Subcutaneous abdominal adipose tissue (tissue), 5 donors: ENCODE measurements at regions not wholly inside any gene's neighbourhood (a gene's known extent, or its start where the extent isn't known, plus 50 kb on each side); places are given as distances from the start of the nearest gene placed in this dataset.

Experiments used
- H3K27ac ChIP-seq: one replicate; pipeline ENCODE4 v1.7.0; 2013; ENCODE audit warnings: low read depth, mild to moderate bottlenecking, inconsistent platforms, low read length, moderate library complexity
- H3K27me3 ChIP-seq, 5 donors: one replicate each; pipeline ENCODE4 v1.7.0; 2013; ENCODE audit warnings: low read length in 5 of 5, inconsistent platforms in 1 of 5; ENCODE audit not compliant: control insufficient read depth in 5 of 5, insufficient read depth in 4 of 5
- H3K36me3 ChIP-seq, 5 donors: one replicate each; pipeline ENCODE4 v1.7.0; 2013; ENCODE audit warnings: low read length in 5 of 5; ENCODE audit not compliant: control insufficient read depth in 5 of 5, insufficient read depth in 5 of 5
- H3K4me1 ChIP-seq, 5 donors: one replicate each; pipeline ENCODE4 v1.7.0; 2013; ENCODE audit warnings: low read length in 5 of 5, mild to moderate bottlenecking in 3 of 5, moderate library complexity in 1 of 5; ENCODE audit not compliant: control insufficient read depth in 5 of 5, insufficient read depth in 5 of 5
- H3K4me3 ChIP-seq, 5 donors: one replicate each; pipeline ENCODE4 v1.7.0; 2013; ENCODE audit warnings: low read length in 5 of 5, low read depth in 1 of 5
- H3K9ac ChIP-seq, 5 donors: one replicate each; pipeline ENCODE4 v1.7.0; 2013; ENCODE audit warnings: low read length in 5 of 5, mild to moderate bottlenecking in 4 of 5, moderate library complexity in 3 of 5
- H3K9me3 ChIP-seq, 5 donors: one replicate each; pipeline ENCODE4 v1.7.0; 2013; ENCODE audit warnings: low read length in 5 of 5; ENCODE audit not compliant: control insufficient read depth in 5 of 5
- donor health status: healthy.
- donor health status: healthy.
- donor health status: healthy.
- donor health status: healthy.
- donor health status: healthy.

DNA sequence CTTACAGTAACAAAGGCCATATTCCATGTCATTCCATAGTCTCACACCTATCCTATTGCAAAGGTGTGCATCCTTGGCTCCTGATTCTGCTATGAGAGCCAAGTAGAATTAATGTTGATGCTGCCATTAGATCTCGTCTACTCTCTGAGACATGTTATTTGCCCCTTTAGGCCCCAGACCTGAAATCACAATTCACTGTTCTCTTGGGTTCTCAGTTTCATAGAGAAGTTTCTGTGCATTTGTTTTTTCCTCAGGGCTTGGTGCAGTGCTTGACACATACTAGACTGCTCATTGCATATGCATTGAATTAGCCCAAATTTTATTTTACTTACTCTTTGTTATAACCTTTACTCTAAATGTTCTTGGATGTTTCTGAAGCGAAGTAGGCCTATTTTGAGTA, 265.7 kb downstream of the JRKL start:
- no peak overlapping the region for H3K27ac ChIP-seq
- H3K9ac ChIP-seq, result no peak overlapping the region
- no peaks in the 10 kb centered on the region for H3K36me3 ChIP-seq
- H3K9me3 ChIP-seq, result no peaks in the 10 kb centered on the region
- no peaks in the 10 kb centered on the region for H3K4me1 ChIP-seq
- no peak overlapping the region for H3K4me3 ChIP-seq
- no peaks in the 10 kb centered on the region for H3K27me3 ChIP-seq

- H3K27ac ChIP-seq, result no peak overlapping the region
- H3K9me3 ChIP-seq, result no peaks in the 10 kb centered on the region
- H3K4me1 ChIP-seq, result no peaks in the 10 kb centered on the region
- H3K9ac ChIP-seq, result no peak overlapping the region
- no peaks in the 10 kb centered on the region for H3K27me3 ChIP-seq
- no peaks in the 10 kb centered on the region for H3K36me3 ChIP-seq
- no peak overlapping the region for H3K4me3 ChIP-seq
These were observed 268.6 kb downstream of the JRKL start for GRCh38 chr11:96658436-96658835.

DNA sequence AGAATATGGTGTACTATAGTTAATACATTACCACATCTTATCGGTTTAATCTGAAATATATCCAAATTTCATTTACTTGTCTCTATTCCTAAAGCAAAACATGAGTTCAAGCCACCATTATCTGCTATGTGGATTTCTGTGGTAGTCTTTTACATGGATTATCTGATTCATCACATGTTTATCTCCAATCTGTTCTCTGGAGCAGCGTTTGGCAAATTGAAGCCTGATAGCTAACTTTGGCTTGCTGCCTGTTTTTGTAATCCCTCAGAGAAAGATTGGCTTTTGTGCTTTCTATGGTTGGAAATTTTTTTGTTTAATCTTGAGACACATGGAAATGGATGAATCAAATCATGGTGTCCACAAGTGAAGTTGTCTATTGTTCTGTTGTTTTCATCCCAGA, 274.3 kb downstream of the JRKL start:
- Histone ChIP-seq H3K27me3 (no peaks in the 10 kb centered on the region), H3K4me3 (no peak overlapping the region), H3K36me3 (no peaks in the 10 kb centered on the region), H3K27ac (no peak overlapping the region), H3K9me3 (no peaks in the 10 kb centered on the region), H3K9ac (no peak overlapping the region), H3K4me1 (no peaks in the 10 kb centered on the region)

DNA sequence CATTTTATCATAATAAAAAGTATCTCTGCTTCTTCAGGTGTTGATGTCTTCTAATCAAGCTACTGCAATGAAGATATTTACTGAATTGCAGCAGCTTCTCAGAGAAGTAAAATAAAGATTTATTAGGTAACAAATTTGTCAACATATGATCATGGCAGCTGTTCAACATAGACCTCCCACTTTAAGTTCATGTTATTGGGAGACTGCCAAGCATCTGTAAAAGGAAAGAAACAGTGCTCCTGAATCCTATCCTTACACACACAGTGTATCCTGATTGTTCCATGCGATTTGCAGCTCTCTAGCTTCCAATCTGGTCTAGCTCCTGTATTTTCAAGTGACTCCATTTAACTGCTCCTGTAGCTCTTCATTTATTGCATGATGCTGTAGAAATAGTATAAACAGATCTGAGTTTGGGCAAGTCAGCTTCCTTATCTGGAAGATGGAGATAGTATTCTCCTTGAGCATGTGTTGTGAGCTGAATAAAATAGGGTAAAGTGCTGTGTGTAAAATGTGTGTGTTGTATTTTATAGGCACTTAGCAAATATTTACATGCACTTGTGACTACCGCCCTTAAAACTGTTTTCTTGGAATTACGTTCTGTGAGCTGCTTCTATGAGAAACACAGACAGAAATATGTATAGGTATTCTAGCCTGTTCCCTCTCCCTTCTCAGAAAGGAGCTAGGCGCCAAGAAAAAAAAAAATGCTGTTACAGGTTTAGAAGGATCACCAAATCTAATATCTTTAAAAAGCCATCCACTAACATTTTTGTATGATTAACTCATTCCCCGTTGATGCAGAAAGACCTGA, 290.6 kb downstream of the JRKL start:
- Histone ChIP-seq H3K4me1 (no peaks in the 10 kb centered on the region), H3K9ac (no peak overlapping the region), H3K27me3 (no peaks in the 10 kb centered on the region), H3K36me3 (no peaks in the 10 kb centered on the region), H3K27ac (no peak overlapping the region), H3K4me3 (no peak overlapping the region), H3K9me3 (no peaks in the 10 kb centered on the region)

DNA sequence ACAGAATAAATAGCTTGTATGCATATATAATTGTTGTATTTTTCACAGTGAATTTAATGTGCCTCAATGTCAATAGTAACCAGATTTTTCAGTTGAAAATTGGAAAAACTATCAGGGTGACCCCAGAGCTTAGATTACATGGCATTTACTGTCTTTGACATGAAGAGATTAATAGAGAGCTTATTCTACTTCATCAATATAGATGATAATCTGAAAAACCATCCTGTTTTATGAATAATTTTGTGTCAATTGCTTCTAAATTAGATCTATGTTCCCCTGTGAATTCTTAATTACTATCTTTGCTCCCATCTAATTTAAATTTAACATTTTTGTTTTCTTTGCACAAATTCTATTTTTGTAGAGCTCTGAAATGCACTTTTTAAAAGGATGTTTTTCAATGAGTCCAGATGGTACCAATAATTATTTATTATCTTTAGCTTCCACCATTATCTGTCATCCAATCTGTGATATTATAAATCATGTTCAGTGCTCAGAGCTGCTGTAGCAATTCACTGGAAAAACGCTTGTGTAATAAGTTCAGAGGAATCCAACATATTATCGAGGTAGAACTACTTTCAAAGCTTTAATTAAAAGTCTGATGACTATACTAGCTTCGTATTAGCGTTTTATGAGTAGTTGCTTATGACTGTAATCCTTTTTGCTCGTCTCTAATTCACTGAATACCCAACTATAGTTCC, 291.4 kb downstream of the JRKL start:
- Histone ChIP-seq H3K9me3 (no peaks in the 10 kb centered on the region), H3K4me3 (no peak overlapping the region), H3K9ac (no peak overlapping the region), H3K27ac (no peak overlapping the region), H3K36me3 (no peaks in the 10 kb centered on the region), H3K4me1 (no peaks in the 10 kb centered on the region), H3K27me3 (no peaks in the 10 kb centered on the region)

- no peaks in the 10 kb centered on the region for H3K9me3 ChIP-seq
- no peaks in the 10 kb centered on the region for H3K4me1 ChIP-seq
- H3K9ac ChIP-seq, result no peak overlapping the region
- no peaks in the 10 kb centered on the region for H3K36me3 ChIP-seq
- H3K27me3 ChIP-seq, result no peaks in the 10 kb centered on the region
- no peak overlapping the region for H3K4me3 ChIP-seq
- no peak overlapping the region for H3K27ac ChIP-seq
These were observed 304.5 kb downstream of the JRKL start for GRCh38 chr11:96694338-96694737.

DNA sequence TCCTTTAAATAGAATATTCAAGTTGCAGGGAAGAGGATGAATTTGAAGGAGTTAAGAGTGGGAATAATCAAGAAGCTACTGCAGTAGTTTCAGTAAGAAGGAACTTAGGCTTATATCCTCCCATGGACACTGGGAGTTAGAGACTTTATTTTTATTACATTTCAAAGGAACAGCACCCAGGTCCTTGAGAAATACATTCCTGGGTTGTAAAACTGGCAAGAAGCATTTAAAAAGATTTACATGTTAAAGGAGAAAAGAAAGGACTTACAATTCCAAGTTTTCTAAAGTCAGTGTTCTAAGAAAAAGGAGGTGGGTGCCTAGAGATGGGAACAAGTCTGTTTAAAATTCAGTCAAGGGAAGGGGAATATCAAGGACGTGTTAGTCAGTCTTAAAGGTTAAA, 306.9 kb downstream of the JRKL start:
- H3K27ac ChIP-seq, result no peak overlapping the region
- H3K9me3 ChIP-seq, result no peaks in the 10 kb centered on the region
- no peaks in the 10 kb centered on the region for H3K36me3 ChIP-seq
- H3K4me3 ChIP-seq, result no peak overlapping the region
- H3K27me3 ChIP-seq, result no peaks in the 10 kb centered on the region
- H3K4me1 ChIP-seq, result no peaks in the 10 kb centered on the region
- H3K9ac ChIP-seq, result no peak overlapping the region

DNA sequence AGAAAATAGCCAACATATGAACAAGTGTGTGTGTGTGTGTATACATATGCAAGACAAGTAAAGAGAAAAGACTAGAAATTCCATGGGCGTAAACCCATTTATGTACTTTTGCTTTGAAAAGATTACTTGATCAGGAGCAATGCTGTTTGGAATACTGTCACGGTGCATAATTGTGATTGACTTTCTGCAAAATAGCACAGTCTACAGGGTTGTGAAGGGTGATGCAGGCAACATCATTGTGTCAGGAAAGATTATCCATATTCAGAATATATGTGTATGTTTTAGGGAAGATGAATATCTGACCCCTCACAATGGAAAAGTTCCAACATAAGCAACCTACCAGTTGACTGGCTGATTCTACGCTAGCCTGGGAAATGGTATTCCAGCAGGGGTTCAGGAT, 307.7 kb downstream of the JRKL start:
- Histone ChIP-seq H3K36me3 (no peaks in the 10 kb centered on the region), H3K27ac (no peak overlapping the region), H3K9me3 (no peaks in the 10 kb centered on the region), H3K9ac (no peak overlapping the region), H3K27me3 (no peaks in the 10 kb centered on the region), H3K4me3 (no peak overlapping the region), H3K4me1 (no peaks in the 10 kb centered on the region)

- Histone ChIP-seq H3K27me3 (no peaks in the 10 kb centered on the region), H3K4me1 (no peaks in the 10 kb centered on the region), H3K4me3 (no peak overlapping the region), H3K27ac (no peak overlapping the region), H3K9me3 (no peaks in the 10 kb centered on the region), H3K36me3 (no peaks in the 10 kb centered on the region), H3K9ac (no peak overlapping the region)
These were observed 315.0 kb downstream of the JRKL start for GRCh38 chr11:96704847-96705246.

- Histone ChIP-seq H3K27me3 (no peaks in the 10 kb centered on the region), H3K9me3 (no peaks in the 10 kb centered on the region), H3K36me3 (no peaks in the 10 kb centered on the region), H3K9ac (no peak overlapping the region), H3K27ac (no peak overlapping the region), H3K4me3 (no peak overlapping the region), H3K4me1 (no peaks in the 10 kb centered on the region)
These were observed 316.9 kb downstream of the JRKL start for GRCh38 chr11:96706761-96707160.
